ENCODE measurements at regions not wholly inside any gene's neighbourhood (a gene's known extent, or its start where the extent isn't known, plus 50 kb on each side); places are given as distances from the start of the nearest gene placed in this dataset.

DNA sequence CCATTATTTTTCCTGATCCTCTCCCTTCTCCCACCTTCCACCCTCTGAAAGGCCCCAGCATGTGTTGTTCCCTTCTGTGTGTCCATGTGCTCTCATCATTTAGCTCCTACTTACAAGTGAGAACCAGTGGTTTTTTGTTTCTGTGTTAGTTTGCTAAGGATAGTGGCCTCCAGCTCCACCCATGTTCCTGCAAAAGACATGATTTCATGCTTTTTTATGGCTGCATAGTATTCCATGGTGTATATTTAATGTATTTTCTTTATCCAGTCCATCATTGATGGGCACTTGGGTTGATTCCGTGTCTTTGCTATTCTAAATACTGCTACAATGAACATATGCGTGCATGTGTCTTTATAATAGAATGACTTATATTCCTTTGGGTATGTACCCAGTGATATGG lies 89.4 kb upstream of the C1orf174 start:
- TF ChIP-seq, protein P1, sequence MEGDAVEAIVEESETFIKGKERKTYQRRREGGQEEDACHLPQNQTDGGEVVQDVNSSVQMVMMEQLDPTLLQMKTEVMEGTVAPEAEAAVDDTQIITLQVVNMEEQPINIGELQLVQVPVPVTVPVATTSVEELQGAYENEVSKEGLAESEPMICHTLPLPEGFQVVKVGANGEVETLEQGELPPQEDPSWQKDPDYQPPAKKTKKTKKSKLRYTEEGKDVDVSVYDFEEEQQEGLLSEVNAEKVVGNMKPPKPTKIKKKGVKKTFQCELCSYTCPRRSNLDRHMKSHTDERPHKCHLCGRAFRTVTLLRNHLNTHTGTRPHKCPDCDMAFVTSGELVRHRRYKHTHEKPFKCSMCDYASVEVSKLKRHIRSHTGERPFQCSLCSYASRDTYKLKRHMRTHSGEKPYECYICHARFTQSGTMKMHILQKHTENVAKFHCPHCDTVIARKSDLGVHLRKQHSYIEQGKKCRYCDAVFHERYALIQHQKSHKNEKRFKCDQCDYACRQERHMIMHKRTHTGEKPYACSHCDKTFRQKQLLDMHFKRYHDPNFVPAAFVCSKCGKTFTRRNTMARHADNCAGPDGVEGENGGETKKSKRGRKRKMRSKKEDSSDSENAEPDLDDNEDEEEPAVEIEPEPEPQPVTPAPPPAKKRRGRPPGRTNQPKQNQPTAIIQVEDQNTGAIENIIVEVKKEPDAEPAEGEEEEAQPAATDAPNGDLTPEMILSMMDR (IDR thresholded peaks at IDR 0.05) = no peak
- TF ChIP-seq POLR2A (IDR thresholded peaks at IDR 0.05) = no peak

Measured in right lobe of liver (tissue), 4 donors.